ENCODE measurements at regions not wholly inside any gene's neighbourhood (a gene's known extent, or its start where the extent isn't known, plus 50 kb on each side); places are given as distances from the start of the nearest gene placed in this dataset.
A peak's percentile ranks its signal among the peaks of the same experiment; 100 is the strongest.

GRCh38 chr14:89701211-89702043, 253.1 kb downstream of the EFCAB11 start:
- Mint-ChIP-seq H3K27ac (peak overlapping the region; percentile 85), H3K4me1 (ENCODE audit: unreplicated experiment) (peaks cover 16% of the 10 kb centered on the region), H3K36me3 (no peaks in the 10 kb centered on the region), H3K27me3 (no peaks in the 10 kb centered on the region), H3K4me3 (peak overlapping the region; percentile 89), H3K9me3 (peaks cover 21% of the 10 kb centered on the region)
- peak; percentile 90 for DNase-seq (ENCODE audit: extremely low spot score, unreplicated experiment)
- TF ChIP-seq, protein P1, sequence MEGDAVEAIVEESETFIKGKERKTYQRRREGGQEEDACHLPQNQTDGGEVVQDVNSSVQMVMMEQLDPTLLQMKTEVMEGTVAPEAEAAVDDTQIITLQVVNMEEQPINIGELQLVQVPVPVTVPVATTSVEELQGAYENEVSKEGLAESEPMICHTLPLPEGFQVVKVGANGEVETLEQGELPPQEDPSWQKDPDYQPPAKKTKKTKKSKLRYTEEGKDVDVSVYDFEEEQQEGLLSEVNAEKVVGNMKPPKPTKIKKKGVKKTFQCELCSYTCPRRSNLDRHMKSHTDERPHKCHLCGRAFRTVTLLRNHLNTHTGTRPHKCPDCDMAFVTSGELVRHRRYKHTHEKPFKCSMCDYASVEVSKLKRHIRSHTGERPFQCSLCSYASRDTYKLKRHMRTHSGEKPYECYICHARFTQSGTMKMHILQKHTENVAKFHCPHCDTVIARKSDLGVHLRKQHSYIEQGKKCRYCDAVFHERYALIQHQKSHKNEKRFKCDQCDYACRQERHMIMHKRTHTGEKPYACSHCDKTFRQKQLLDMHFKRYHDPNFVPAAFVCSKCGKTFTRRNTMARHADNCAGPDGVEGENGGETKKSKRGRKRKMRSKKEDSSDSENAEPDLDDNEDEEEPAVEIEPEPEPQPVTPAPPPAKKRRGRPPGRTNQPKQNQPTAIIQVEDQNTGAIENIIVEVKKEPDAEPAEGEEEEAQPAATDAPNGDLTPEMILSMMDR (conservative IDR thresholded peaks at IDR 0.05) = no peak

DNA sequence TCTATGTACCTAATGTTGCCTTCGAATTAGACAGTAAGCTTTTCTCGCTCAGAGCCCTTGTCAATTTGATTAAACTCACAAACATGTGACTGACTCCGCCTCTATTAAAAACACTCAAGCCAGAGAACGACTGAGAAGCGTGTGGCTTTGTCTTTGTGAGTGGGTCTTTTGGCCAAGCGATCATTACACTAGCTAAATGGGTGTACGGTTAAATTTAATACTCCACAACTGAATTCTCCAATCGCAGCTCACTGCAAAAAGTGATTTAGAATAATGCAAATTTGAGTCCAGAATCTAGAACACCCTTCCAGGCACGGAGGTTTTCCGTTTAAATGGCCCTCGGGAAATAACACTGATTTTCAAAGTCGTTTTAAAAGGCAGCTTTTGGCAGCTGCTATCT, 253.7 kb downstream of the EFCAB11 start:
- DNase-seq (ENCODE audit: extremely low spot score, unreplicated experiment) = no peak
- Mint-ChIP-seq H3K4me1 (ENCODE audit: unreplicated experiment) (peaks cover 18% of the 10 kb centered on the region), H3K27me3 (no peaks in the 10 kb centered on the region), H3K9me3 (peaks cover 24% of the 10 kb centered on the region), H3K27ac (peak overlapping the region; percentile 82), H3K36me3 (no peaks in the 10 kb centered on the region), H3K4me3 (peak overlapping the region; percentile 89)
- TF ChIP-seq, protein P1 (conservative IDR thresholded peaks at IDR 0.05) = no peak

DNA sequence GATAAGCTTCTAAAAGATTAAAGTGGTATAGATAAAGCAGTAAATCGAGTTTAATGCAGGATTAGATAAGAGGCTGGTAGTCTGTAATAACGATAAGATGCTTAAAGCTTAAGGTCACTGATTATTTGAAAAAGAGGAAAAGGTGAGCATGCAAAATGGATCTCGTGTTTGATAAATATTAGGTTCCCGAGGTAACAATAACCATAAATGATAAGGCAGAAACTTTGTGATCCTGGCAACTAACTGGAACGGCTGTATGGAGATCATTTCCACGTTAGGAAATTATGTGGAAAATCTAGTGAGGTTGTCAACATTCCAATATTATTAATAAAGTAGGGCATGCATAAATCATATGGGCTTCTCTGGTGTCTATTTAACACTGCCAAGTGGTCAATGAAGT, 255.5 kb downstream of the EFCAB11 start:
- Mint-ChIP-seq H3K4me3 (no peak overlapping the region), H3K4me1 (ENCODE audit: unreplicated experiment) (peaks cover 20% of the 10 kb centered on the region), H3K27me3 (no peaks in the 10 kb centered on the region), H3K27ac (no peak overlapping the region), H3K36me3 (no peaks in the 10 kb centered on the region), H3K9me3 (peaks cover 21% of the 10 kb centered on the region)
- DNase-seq (ENCODE audit: extremely low spot score, unreplicated experiment) = no peak
- TF ChIP-seq, protein P1 (conservative IDR thresholded peaks at IDR 0.05) = no peak

DNA sequence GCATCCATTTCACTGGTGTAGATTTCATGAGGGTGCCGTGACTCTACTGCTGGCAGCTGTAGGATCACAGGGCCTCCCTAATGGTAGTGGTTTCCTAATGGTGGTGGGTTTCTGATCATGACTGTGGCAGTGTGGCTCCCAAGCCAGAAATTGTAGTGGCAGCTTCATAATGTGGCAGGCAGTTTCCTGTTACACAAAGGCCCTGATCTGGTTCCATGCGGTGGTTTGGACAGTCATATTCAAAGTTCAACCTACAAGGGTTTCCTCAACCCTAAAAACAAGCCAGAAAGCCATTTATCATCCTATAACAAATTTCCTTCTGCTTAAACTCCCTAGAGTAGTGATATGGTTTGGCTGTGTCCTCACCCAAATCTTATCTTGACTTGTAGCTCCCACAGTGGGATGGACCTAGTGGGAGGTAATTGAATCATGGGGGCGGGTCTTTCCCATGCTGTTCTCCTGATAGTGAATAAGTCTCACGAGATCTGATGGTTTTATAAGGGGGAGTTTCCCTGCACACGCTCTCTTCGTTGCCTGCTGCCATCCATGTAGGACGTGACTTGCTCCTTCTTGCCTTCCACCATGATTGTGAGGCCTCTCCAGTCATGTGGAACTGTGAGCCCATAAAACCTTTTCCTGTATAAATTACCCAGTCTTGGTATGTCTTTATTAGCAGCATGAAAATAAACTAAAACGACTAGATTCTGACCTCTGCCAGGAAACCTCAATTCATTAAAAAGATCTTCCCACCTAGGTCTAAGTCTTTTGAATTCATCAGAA, 257.1 kb downstream of the EFCAB11 start:
- peaks cover 14% of the 10 kb centered on the region for H3K9me3 Mint-ChIP-seq
- no peak for DNase-seq (ENCODE audit: extremely low spot score, unreplicated experiment)
- TF ChIP-seq, protein P1 (conservative IDR thresholded peaks at IDR 0.05) = no peak
- H3K36me3 Mint-ChIP-seq = no peaks in the 10 kb centered on the region
- no peaks in the 10 kb centered on the region for H3K27me3 Mint-ChIP-seq
- no peak overlapping the region for H3K4me3 Mint-ChIP-seq
- peaks cover 20% of the 10 kb centered on the region for H3K4me1 Mint-ChIP-seq (ENCODE audit: unreplicated experiment)
- H3K27ac Mint-ChIP-seq = no peak overlapping the region

- H3K4me3 Mint-ChIP-seq = no peak overlapping the region
- no peak for DNase-seq (ENCODE audit: extremely low spot score, unreplicated experiment)
- H3K27me3 Mint-ChIP-seq = no peaks in the 10 kb centered on the region
- no peaks in the 10 kb centered on the region for H3K36me3 Mint-ChIP-seq
- TF ChIP-seq, protein P1 (conservative IDR thresholded peaks at IDR 0.05) = no peak
- H3K4me1 Mint-ChIP-seq (ENCODE audit: unreplicated experiment) = peaks cover 11% of the 10 kb centered on the region
- H3K27ac Mint-ChIP-seq = no peak overlapping the region
- peaks cover 14% of the 10 kb centered on the region for H3K9me3 Mint-ChIP-seq
Measured at GRCh38 chr14:89695846-89696245, 258.7 kb downstream of the EFCAB11 start.
